GM21529 (cell line): ENCODE measurements at regions not wholly inside any gene's neighbourhood (a gene's known extent, or its start where the extent isn't known, plus 50 kb on each side); places are given as distances from the start of the nearest gene placed in this dataset.

Experiments
- ATAC-seq: cut with Tn5 transposase; IDR thresholded peaks from one replicate; pipeline ENCODE4 v1.9.1; 2021; ENCODE audit not compliant: unreplicated experiment

DNA sequence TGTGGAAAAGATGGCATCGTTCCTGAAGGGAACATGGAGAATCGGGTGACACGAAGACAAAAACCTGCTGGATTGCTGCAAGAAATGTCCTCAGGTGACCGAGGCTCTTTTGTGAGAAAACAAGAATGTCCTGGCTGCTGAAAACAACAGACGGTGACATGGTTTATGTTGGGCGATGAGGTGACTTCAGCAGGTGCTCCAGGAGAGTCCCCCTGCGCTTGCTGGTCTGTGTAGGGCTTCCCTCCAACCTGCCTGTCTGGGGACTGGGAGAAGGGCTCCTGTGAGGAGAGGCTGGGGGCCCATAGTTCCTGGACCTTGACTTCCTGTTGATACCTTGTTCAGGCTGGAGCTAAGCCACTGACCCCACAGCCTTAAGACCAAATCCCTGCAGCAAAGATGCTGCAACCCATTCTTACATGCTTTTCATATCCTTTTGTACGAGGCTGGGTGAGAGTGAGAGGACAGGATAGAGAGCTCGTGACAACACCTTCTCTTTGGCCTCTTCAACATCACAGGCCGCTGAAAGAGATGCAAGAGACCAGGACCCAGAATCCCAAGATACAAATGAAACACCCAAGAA, 134.8 kb downstream of the CD83 start:
- no peak for ATAC-seq

DNA sequence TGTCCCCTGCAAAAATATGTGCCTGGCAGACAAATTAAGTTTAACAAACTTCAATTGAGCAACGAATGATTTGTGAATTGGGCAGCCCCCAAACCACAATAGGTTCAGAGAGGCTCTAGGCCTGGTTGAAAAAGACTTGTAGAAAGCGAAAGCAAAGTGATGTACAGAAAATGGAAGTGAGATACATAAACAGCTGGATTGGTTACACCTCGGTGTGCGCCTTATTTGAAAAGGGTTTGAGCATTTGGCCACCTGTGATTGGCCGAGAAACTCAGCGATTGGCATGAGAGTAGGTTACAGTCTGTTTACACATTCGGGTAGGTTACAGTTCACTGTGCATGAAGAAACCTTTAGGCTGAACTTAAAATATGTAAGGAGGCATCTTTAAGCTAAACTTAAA, 136.9 kb downstream of the CD83 start:
- ATAC-seq = peak; percentile 90

DNA sequence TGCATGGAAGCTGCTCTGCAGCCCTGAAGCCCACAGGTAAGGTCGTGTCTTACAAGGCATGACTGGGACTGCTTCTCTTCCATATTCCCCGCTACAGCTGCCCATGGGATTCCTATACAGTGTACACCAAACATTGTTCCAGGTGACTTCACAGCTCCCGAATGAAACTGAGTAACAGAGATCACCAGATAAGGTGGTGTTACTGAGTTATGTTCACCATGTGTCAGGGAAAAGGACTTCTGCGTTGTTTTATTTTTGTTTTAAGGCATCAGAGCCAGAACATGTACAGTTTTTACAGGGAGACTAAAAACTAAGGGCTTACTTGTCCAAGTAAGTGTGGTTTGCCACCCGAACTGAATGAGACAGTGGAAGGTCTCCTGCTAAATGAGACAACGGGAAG, 138.3 kb downstream of the CD83 start:
- no peak for ATAC-seq

DNA sequence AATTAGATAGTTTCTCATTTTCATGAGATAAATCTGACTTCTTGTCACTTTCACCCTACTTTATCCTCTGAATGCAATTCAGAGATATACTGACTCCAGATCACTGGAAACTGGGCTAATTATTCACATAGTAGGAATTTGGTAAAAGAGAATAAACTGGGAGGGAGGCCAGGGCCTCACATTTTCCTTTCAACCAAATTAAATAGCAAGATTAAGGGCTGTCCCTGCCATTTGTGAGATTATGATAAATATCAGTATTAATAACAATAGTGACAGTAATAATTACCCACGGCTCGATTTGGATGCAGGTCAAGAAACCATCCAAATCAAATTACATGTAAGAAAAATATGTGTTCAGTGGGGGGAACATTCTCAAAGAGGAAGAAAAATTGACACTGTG, 140.5 kb downstream of the CD83 start:
- ATAC-seq = no peak

DNA sequence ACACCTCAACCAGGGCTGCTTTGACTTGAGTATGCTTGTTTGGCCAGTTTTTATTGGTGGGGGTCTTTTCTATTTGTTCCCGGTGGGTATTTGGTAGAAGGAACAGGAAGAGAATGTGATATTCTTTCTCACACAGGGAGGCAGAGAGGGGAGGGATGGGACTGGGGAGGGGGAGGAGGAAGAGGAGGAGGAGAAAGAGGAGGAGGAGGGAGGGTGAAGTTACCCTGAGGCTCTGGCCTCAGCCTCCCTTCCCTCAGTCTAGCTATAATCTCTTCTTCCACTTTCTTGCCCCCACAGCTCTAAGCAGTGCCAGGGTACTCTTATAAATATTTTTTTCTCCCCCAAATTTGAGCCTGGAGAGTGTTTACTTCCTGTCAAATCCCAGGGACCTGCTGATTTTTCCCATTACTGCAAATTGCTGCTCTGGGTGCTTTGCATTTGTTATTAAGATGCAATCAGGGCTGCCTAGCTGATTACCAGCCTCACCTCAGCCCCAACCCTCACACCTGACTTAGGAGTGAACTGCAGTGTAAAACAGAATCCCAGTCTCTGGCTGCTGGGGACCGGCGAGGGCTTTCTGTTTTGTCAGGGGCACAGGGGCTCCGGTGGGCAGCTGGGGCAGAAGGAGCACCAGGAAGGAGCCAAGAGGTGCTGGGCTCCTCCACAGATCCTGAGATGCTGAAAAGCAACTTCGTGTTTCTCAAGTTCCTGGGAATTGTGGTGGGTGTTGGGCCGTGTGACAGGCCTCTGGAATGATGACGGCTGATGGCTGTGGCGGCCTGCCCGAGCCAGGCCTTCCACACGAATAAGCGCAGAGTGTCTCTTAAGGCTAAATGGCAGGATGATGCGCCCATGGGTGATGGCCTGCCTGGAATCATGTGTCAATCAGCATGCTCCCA, 141.4 kb downstream of the CD83 start:
- no peak for ATAC-seq

DNA sequence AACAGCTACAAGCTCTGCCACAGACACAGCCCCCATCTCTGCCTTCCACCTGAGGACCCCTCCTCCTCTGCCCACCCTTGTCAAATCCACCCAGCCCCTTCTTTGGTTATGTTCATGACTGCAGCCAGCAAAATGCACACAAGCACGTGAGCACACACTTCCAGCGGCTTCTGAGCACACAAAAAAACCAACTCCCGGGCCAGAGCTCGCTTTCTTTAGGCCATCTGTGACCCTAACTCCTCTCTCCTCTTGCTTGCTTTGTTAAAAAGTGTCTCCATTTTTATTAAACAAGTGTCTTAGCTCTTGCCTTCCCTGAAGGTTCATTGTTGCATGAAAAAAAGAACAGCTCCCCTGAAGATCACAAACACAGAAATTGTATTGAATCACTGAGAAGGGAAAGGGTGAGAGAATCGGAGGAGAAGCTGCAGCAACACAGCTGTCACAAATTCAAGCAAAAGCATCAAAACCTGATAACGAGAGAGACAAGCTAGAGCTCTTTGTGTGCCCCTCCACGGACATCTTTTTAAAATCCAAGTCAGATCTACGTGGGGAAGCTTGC, 142.1 kb downstream of the CD83 start:
- no peak for ATAC-seq

DNA sequence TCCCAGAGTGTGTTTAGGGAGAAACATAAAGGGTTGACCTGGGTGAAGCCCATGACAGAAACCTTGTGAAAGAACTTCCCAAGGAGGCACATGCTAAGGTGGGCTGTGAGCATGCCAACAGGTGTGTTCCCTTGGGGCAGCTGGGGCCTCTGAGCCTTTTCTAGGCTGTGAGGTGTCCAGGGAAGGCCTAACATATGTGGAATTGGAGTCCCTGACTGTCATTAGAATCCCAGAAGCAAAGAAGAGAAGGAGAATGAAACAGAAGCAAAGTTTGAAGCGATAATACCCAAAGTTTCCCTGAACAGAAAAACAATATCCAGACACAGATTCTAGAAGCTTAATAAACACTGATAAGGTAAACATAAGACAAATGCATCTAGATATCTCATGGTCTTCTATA, 143.3 kb downstream of the CD83 start:
- ATAC-seq = no peak

DNA sequence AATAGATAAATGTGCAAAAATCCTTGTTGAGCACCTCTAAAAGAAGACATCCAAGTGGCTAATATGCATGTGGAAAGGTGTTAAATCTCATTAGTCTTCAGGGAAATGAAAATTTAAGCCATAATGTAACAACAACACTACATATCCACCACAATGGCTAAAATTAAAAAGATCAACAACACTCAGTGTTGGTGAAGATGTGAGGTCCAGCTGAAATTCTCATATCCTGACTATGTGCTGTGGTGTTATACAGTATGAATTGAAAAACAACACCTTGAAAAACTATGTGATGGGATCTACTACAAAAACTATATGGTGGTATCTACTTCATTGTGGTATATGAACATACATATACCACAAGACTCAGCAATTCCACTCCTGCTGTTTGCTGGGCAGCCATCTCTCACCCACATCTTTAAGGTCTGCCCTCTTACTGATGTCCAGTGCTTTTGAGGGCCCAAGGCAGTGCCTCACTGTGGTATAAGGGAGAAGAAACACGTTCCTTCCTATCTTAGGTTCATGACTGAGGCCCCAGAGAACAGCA, 146.4 kb downstream of the CD83 start:
- no peak for ATAC-seq

DNA sequence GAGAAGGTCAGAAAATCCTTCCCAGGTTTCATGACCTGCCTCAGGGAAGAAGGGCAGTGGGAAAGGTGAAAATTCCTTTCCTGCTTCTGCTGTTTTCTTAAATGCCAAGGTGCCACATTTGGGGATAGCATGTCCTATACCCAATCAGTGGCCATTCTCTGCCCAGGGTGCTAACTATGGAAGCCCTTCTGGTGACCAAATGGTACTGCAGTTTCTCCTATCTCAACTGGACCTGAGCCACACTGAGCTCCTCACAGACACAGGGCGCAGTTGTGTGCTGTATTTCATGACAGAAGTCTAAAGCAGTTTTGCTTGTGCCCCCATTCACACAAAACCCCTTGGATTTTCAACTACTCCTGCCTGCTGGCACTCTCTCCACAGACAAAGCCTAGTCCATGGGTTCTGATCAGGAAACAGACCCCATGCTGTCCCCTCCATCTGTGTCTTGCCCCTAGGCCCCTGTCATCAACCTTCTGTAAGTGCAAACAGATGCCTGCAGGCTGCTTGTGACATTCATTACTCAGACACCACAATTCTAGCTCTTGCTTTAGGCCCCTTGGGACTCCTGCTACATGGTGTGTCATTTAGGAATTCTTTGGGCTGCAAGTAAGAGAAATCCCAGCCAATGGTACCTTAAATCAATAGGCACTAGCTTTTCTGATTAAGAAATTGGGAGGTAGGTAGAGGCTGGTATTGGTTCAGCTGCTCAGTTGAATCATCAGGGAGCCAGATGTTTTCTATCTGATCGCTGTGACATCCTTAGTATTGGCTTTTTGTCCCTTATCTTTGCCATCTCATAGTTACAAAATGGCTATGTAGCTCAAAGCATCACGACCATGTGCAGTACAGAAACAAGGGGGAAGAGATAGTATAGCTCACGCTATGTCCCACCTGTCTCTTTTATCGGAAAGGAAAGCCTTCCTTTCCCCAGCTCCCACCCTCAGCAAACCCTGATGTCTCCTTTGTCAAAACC, 147.8 kb downstream of the CD83 start:
- no peak for ATAC-seq

DNA sequence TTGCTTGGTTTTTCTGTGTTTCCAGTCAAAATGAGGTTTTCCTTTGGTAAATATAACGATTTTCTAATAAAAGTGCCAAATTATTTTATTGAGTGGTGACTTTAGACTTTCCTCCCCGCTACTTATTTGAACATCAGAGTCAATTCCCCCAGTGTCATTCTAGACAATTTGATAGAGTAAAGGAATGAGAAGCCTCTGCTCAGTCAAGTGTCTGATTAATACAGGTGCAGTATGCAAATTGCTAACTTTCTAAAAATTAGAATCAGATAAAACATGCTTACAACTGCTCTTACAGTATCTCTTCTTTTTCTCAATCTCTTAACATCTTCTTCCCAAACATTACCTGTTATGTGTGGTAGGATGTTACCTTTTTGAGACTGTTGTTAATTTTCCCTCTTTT, 148.7 kb downstream of the CD83 start:
- no peak for ATAC-seq

DNA sequence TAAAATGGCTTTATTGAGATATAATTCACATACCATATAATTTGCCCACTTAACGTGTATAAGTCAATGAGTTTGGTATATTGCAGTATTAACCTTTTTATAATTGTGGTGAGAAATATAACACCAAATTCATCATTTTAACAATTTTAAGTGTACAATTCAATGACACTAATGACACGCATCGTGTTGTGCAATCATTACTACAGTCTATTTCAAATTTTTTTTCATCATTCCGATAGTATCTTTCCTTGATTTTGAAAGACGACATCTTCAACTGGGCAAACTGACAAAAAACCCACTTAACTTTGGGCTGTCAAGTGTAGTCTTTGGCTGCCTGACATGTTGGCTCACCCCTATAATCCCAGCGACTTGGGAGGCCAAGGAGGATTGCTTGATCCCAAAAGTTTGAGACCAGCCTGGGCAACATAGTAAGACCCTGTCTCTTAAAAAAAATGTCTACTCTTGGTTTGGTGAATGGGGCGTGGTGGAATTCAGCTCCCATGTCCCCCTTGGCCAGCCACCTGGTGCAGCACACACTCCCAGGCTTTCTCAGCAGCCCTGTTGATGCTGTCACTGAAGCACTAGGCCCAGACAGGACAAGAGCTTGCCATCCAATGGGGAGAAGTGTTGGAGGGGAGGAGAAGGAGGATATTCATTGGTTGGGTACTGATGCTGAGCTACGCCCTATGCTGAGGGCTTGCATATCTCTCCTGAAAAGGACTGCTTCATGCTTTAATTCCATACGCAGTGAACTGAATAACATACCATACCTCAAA, 150.5 kb downstream of the CD83 start:
- no peak for ATAC-seq

DNA sequence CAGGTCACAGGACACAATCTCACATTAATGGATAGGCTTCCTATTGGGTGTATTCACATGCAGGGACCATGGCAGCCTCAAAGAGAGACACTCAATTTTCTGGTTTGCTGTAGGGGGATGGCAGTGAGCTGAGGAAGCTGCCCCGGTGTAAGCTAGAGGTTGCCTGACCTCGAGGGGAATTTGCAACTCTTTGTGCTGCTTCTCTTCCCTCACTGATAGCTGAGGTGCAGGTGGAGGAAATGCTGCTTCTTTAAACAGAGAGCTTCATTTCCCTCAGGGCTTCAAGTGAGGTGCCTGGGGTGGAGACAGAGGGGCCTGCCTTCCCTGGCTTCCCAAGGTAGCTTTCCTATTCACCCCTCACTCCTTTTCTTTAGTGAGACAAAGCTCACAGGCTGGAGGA, 151.9 kb downstream of the CD83 start:
- no peak for ATAC-seq

DNA sequence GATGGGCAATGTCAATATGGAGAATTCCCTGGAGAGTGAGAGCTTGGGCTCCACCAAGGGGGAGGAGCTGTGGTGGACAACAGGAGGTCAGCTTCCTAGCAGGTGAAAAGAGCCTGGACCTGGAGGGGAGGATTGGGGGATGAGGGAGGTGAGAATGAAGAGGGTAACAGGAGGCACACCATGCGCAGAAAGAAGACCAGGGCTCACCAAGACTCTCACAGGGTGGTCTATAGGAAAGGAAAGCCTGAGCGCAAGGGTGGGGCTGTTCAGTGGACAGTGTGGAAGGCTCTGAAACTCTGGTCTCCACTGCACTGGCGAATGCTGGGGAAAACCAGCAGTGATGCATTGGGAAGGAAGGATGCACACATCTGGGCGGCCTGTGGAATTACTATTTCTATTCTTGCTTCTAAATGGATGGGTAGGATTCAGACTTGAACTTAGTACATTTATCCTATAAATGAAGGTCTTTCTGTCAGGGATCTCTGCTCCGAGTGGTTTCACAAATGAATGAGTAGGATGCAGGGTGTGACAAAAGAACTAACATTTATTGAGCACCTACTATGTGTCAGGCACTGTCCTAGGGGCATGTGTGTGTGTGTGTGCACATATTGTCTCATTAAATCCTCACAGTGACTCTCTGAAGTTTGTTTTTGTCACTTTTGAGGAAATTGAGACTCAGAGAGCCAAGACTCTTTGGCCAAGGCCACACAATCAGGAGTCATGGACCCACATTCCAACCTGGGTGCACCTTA, 152.7 kb downstream of the CD83 start:
- no peak for ATAC-seq

DNA sequence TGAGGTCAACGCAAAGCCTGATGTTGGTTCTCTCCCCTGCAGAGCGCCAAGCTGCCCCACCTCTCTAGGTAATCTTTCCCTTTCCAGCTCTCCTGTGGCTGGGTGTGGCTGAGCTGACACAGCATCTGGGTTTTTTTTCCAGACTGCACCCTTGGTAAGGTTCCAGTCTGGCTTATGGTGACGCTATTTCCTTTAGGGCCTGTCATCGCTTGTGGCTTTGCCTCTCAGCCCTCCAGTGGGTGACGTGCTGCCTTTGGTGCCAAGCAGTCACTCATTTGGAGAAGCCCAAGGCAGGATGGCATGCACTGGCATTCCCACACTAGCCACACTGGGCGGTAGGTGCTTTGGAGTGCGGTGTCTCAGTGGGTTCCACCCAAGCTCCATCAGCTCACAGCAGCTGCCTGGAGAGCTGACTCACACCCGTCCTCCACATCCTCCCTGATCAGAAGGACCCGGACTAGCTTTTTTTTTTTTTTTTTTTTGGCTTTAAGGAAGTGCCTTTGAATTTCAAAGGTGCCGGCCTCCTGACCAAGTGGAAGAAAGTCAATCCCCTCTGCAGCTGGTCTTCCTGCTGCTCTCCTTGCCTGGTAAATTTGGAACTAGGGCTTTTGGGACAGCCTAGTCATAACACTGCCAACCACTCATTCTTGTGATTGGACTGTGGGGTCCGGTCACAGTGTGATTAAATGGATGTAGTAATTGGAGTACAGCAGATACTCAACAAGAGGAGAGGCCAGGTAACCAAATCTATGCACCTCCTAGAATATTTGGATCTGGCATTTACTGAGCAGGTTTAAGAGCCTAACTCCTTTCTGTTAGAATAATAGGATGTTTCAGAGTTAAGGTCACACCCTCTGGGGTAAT, 153.6 kb downstream of the CD83 start:
- no peak for ATAC-seq

DNA sequence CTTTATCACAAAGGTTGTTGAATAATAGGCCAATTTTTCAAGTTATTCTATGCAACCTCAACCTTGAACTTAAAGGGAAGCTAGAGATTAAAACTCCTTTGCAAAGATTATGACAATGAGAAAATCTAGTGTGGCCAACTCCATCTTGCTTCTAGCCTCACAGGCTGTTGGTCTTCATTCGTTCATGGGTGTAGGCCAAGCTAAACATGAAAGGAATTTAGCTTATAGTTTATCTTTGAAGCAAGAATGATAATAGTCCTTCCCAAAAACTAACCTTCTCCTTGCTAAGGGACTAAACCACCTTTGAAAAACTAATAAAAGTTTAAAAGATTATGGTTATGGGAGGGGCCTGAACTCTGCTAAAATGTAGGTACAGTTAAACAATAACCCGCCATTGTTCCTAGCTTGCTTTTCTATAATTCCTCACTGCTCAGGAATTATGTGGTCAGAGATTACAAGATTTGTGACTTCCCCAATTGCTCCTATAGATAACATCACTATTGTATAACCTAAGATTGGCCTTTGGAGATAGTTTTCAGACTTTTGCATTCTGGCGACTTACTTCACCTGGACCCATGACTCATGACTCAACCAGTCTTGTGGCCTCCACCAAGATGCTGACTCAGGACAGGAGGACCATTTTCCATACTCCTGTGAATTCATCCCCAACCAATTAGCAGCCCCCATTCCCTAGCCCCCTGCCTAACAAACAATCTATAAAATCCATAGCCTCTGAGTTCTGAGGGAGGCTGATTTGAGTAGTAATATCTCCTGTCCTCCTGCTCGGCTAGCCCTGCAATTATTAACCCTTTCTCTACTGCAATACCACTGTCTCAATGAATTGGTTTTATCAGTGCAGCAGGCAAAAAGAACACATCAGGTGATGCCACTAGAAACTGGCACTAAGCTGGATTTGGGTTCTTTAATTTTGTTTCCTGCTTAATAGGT, 154.5 kb downstream of the CD83 start:
- no peak for ATAC-seq

DNA sequence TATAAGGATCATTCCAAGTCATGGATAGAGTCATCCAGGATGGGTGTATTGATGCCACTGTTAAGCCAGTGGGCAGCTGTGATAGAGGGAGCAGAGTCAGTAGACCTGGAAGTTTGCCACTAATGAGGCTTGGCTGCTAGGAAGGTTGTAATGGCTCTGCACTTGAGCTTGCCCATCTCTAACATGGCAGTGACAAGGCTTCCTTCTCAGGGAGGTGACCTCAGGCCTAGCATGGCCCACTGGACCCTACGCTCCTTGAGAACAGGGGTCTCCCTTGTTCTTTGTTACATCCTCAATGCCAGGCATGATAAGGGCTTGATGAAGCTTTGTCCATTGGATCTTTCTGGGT, 155.1 kb downstream of the CD83 start:
- ATAC-seq = no peak

DNA sequence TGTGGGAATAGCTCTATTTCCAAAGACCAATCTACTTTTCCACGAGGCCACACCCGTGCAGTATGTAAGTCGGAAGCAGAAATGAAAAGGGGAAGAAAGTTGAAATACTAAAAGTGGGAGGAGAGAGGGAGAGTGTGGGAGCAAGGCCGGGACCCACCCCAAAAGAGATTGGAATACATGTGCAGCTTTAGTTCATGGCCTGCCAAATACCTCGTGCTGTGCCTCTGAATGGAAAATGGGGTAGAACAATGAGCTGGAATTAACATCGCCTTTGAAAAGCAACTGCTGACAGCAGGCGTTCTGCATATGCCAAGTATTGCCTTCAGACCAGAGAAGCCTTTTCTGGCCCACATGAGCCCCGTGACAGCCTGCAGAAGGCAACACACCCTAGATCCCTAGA, 155.6 kb downstream of the CD83 start:
- ATAC-seq = no peak

DNA sequence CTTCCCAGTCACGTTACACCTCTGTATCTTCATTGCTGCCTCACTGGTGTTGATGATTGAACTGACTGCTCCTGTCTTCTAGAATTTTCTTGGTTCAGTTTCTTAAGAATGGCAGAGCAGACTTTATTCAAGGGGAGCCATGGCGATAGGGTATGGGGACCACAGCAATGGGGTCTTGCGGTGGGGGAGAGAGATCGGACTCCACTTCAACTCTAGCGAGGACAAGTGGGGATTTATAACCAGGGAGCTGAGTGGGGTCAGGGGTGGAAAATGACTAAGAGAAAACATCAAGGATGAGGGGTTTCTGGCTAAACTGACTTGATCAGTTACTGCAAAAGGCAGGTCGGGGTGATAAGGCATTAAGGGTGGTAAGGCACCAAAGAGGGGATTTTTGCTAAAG, 156.4 kb downstream of the CD83 start:
- ATAC-seq = no peak
